Rectal smooth muscle tissue (tissue), 1 donor: ENCODE measurements at regions not wholly inside any gene's neighbourhood (a gene's known extent, or its start where the extent isn't known, plus 50 kb on each side); places are given as distances from the start of the nearest gene placed in this dataset.

ENCODE experiments used
- H3K27ac ChIP-seq: one replicate; pipeline ENCODE4 v1.7.0; 2013; ENCODE audit warnings: low read depth, low read length, inconsistent platforms
- H3K27me3 ChIP-seq: one replicate; pipeline ENCODE4 v1.7.0; 2013; ENCODE audit warnings: low read length; ENCODE audit not compliant: control insufficient read depth, insufficient read depth
- H3K36me3 ChIP-seq: one replicate; pipeline ENCODE4 v1.7.0; 2013; ENCODE audit warnings: low read length; ENCODE audit not compliant: control insufficient read depth, insufficient read depth
- H3K4me1 ChIP-seq: one replicate; pipeline ENCODE4 v1.7.0; 2013; ENCODE audit warnings: low read length; ENCODE audit not compliant: control insufficient read depth, insufficient read depth
- H3K4me3 ChIP-seq: one replicate; pipeline ENCODE4 v1.7.0; 2013; ENCODE audit warnings: low read length
- H3K9ac ChIP-seq: one replicate; pipeline ENCODE4 v1.7.0; 2013; ENCODE audit warnings: low read length

- Histone ChIP-seq H3K9ac (no peak overlapping the region), H3K4me1 (no peaks in the 10 kb centered on the region), H3K27me3 (no peaks in the 10 kb centered on the region), H3K27ac (no peak overlapping the region), H3K4me3 (no peak overlapping the region), H3K36me3 (no peaks in the 10 kb centered on the region)
These were observed 426.7 kb upstream of the MAF start for GRCh38 chr16:80027007-80027965.

DNA sequence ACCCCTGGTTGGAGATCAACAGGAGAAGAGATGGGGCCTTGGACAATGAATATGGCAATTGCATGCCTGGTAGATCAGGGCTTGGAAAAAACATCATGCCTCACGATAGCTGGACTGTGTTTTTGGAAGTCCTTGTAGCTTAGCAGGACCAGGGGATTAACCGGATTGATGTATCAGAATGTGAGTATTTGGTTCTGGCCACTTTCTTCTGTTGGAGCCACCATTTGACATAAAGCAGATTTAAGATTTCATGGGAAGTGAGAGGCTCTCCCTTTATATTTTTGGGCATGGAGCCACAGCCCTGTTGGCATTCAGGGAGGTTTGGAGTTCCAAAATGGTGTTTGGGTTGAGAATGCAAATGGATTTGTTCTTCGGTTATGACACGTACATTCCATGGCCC is 424.7 kb upstream of the MAF start:
- Histone ChIP-seq H3K36me3 (no peaks in the 10 kb centered on the region), H3K27me3 (no peaks in the 10 kb centered on the region), H3K4me1 (no peaks in the 10 kb centered on the region), H3K4me3 (no peak overlapping the region), H3K9ac (no peak overlapping the region), H3K27ac (no peak overlapping the region)

DNA sequence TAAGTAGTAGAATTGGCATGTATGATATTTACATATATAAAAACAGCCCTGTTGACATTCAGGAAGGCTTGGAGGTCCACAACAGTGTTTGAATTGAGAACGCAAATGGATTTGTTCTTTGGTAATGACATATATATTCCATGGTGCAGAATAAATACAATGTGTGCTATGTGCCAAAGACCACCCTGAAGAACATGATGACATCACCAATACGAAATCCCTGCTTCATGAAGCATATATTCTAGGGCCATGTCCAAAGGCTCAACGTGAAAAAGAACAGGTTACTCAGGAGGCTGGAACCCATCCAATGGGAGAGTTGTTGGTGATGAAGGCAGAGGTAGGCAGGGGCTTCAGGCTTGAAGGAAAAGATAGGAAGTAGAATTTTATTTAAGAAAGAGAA is 423.9 kb upstream of the MAF start:
- Histone ChIP-seq H3K9ac (no peak overlapping the region), H3K27ac (no peak overlapping the region), H3K4me3 (no peak overlapping the region), H3K36me3 (no peaks in the 10 kb centered on the region), H3K4me1 (no peaks in the 10 kb centered on the region), H3K27me3 (no peaks in the 10 kb centered on the region)

DNA sequence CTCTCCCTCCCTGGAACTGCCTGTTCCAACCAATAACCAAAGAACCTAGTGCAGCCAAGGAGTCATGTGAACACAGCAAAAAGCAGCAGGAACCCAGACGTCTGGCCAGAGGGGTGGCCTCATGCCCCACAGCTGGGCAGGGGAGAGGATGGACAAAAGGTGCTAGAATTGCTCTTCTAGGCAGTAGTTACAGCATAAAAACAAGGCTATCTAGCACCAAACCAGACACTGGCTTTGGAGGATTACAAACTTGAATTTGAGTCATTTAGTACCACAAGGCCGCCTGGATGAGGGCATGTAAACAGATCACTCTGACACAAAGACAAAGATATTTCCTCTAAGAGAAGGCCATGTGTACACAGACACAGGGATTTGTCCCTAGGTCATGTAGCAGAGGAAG is 423.3 kb upstream of the MAF start:
- Histone ChIP-seq H3K4me1 (no peaks in the 10 kb centered on the region), H3K36me3 (no peaks in the 10 kb centered on the region), H3K27me3 (no peaks in the 10 kb centered on the region), H3K4me3 (no peak overlapping the region), H3K9ac (no peak overlapping the region), H3K27ac (no peak overlapping the region)

DNA sequence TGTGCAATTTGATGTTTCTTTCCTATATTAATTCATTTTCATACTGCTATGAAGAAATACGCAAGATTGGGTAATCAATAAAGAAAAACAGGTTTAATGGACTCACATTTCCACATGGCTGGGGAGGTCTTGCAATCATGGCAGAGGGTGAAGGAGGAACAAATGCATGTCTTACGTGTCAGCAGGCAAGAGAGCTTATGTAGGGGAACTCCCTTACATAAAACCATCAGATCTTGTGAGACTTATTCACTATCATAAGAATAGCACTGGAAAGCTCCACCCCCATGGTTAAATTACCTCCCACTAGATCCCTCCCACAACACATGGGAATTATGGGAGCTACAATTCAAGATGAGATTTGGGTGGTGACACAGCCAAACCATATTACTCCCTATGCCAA is 418.9 kb upstream of the MAF start:
- Histone ChIP-seq H3K9ac (no peak overlapping the region), H3K27me3 (no peaks in the 10 kb centered on the region), H3K4me3 (no peak overlapping the region)

DNA sequence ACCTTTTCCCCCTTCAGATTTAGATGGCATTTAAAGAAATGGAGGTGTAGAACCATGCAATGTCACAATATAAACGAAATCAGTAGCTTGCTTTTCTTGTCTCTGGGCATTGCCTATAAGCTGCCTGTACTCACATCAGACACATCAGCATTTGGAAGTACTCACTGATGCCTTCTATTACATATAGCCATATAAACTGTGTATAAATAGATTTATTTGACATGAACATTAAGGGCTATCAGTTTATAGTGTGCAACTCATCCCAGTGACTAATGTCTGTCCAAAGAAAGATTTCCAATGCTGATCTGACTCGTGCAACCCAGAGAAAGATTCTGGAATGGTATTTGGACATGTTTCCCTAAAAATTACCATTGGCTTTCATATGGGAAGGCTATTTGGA is 417.9 kb upstream of the MAF start:
- Histone ChIP-seq H3K27ac (no peak overlapping the region), H3K27me3 (no peaks in the 10 kb centered on the region), H3K4me3 (no peak overlapping the region), H3K4me1 (no peaks in the 10 kb centered on the region), H3K9ac (no peak overlapping the region), H3K36me3 (no peaks in the 10 kb centered on the region)

More for the DNA sequence above, 418.9 kb upstream of the MAF start:
- H3K4me1 ChIP-seq: no peaks in the 10 kb centered on the region
- H3K36me3 ChIP-seq: no peaks in the 10 kb centered on the region
- H3K27ac ChIP-seq: no peak overlapping the region

DNA sequence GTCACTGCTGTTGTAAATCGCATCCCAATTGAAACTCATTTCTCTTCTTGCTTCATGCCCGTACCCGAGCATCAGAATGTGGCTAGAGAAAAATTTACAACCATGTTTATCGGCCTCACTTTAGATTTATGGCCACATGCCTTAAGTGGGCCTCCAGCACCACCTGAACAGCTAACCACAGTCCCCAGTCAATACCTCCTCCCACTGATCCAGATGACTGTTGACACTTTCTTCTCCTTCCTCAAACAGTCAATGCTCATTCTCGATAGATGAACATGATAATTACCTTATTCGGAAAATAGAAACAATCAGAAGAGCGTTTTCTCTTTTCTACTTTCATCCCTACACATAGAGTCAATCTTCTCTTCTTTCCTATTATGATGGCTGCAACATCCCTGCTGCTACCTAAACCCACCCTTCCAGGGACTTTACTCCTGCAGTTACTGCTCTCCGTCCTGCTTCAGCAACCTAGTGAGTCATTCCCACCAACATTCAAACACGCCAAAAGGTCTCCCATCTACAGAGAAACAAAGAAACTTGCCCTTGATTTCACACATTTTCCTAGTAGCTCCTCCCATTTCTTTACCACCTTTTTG is 416.3 kb upstream of the MAF start:
- Histone ChIP-seq H3K4me3 (no peak overlapping the region), H3K4me1 (no peaks in the 10 kb centered on the region), H3K36me3 (no peaks in the 10 kb centered on the region), H3K9ac (no peak overlapping the region), H3K27me3 (no peaks in the 10 kb centered on the region), H3K27ac (no peak overlapping the region)

GRCh38 chr16:80015566-80015965 is 415.0 kb upstream of the MAF start:
- H3K9ac ChIP-seq: no peak overlapping the region
- no peak overlapping the region for H3K4me3 ChIP-seq
- no peaks in the 10 kb centered on the region for H3K36me3 ChIP-seq
- no peaks in the 10 kb centered on the region for H3K4me1 ChIP-seq
- no peaks in the 10 kb centered on the region for H3K27me3 ChIP-seq
- H3K27ac ChIP-seq: no peak overlapping the region

GRCh38 chr16:80014241-80014939 is 413.9 kb upstream of the MAF start:
- no peak overlapping the region for H3K9ac ChIP-seq
- H3K27me3 ChIP-seq: no peaks in the 10 kb centered on the region
- H3K4me3 ChIP-seq: no peak overlapping the region
- H3K4me1 ChIP-seq: no peaks in the 10 kb centered on the region
- no peaks in the 10 kb centered on the region for H3K36me3 ChIP-seq
- no peak overlapping the region for H3K27ac ChIP-seq

- H3K9ac ChIP-seq: no peak overlapping the region
- peaks cover under 1% of the 10 kb centered on the region for H3K4me1 ChIP-seq
- H3K4me3 ChIP-seq: no peak overlapping the region
- H3K27me3 ChIP-seq: no peaks in the 10 kb centered on the region
- no peak overlapping the region for H3K27ac ChIP-seq
- no peaks in the 10 kb centered on the region for H3K36me3 ChIP-seq
These were observed 412.0 kb upstream of the MAF start for GRCh38 chr16:80012586-80012985.

- Histone ChIP-seq H3K4me3 (no peak overlapping the region), H3K9ac (no peak overlapping the region), H3K4me1 (peaks cover 12% of the 10 kb centered on the region), H3K27me3 (no peaks in the 10 kb centered on the region), H3K27ac (no peak overlapping the region), H3K36me3 (no peaks in the 10 kb centered on the region)
These were observed 409.6 kb upstream of the MAF start for GRCh38 chr16:80009971-80010659.

GRCh38 chr16:80008857-80009256 is 408.3 kb upstream of the MAF start:
- peaks cover 12% of the 10 kb centered on the region for H3K4me1 ChIP-seq
- no peak overlapping the region for H3K27ac ChIP-seq
- H3K4me3 ChIP-seq: no peak overlapping the region
- no peak overlapping the region for H3K9ac ChIP-seq
- no peaks in the 10 kb centered on the region for H3K27me3 ChIP-seq
- H3K36me3 ChIP-seq: no peaks in the 10 kb centered on the region
